IMR-90 (cell line): ENCODE measurements at regions not wholly inside any gene's neighbourhood (a gene's known extent, or its start where the extent isn't known, plus 50 kb on each side); places are given as distances from the start of the nearest gene placed in this dataset.

ENCODE experiments used
- ATAC-seq: fragments of 200-7000 bp; cut with Tn5 transposase; 2 replicates; pipeline ENCODE4 v1.9.1; 2020; ENCODE audit warnings: low read depth, mild to moderate bottlenecking, moderate library complexity
- BruUV-seq: library from RNA; stranded (reverse); fragments of 400-500 nt; replicated peaks from 2 replicates; lab custom pipeline; 2021; lab: Mats Ljungman, UMichigan
- CTCF ChIA-PET: fragments of 300-600 bp; formaldehyde crosslinking; extraction: SDS; loops from one replicate; lab custom pipeline; 2021; ENCODE audit warnings: antibody characterized with exemption; lab: Yijun Ruan, JAX
- POLR2A ChIA-PET: fragments of 300-600 bp; sonication (Branson Sonifier 250); formaldehyde crosslinking; loops from one replicate; lab custom pipeline; 2022; ENCODE audit warnings: antibody characterized with exemption; ENCODE audit not compliant: unreplicated experiment; lab: Charles Lee
- DNase-seq: peaks from one replicate; pipeline ENCODE4 v3.0.0; 2013
- H2AFZ ChIP-seq: replicated peaks from 2 replicates; pipeline ENCODE3; 2013; ENCODE audit warnings: low read length, mild to moderate bottlenecking; ENCODE audit not compliant: poor library complexity
- H2AK5ac ChIP-seq: 2 replicates; pipeline ENCODE4 v1.6.1; 2013; ENCODE audit warnings: low read depth, low read length, inconsistent platforms
- H2AK9ac ChIP-seq: replicated peaks from 2 replicates; pipeline ENCODE3; 2013; ENCODE audit warnings: mild to moderate bottlenecking, low read depth, low read length, moderate library complexity; ENCODE audit not compliant: poor library complexity
- H2BK120ac ChIP-seq: 2 replicates; pipeline ENCODE4 v1.6.1; 2013; ENCODE audit warnings: low read depth, low read length, inconsistent platforms
- H2BK15ac ChIP-seq: 3 replicates; pipeline ENCODE4 v1.6.1; 2013; ENCODE audit warnings: low read depth, low read length, inconsistent platforms
- H2BK20ac ChIP-seq: 2 replicates; pipeline ENCODE4 v1.6.1; 2013; ENCODE audit warnings: low read depth, mild to moderate bottlenecking, inconsistent platforms, low read length, moderate library complexity
- H2BK5ac ChIP-seq: 2 replicates; pipeline ENCODE4 v1.6.1; 2013; ENCODE audit warnings: mild to moderate bottlenecking, low read depth, low read length, inconsistent platforms; ENCODE audit not compliant: poor library complexity, severe bottlenecking
- H3K14ac ChIP-seq: replicated peaks from 2 replicates; pipeline ENCODE4 v1.6.1; 2013; ENCODE audit warnings: low read depth, low read length, inconsistent platforms
- H3K18ac ChIP-seq: 2 replicates; pipeline ENCODE4 v1.6.1; 2013; ENCODE audit warnings: low read depth, low read length, control low read depth
- H3K23ac ChIP-seq: 2 replicates; pipeline ENCODE4 v1.6.1; 2013; ENCODE audit warnings: low read depth, low read length, inconsistent platforms
- H3K27ac ChIP-seq: 2 replicates; pipeline ENCODE4 v1.5.1; 2013; ENCODE audit warnings: mild to moderate bottlenecking, control low read depth, low read length; ENCODE audit not compliant: insufficient read depth
- H3K27me3 ChIP-seq: 2 replicates; pipeline ENCODE4 v1.6.1; 2013; ENCODE audit warnings: low read length; ENCODE audit not compliant: control insufficient read depth, insufficient read depth
- H3K36me3 ChIP-seq: 2 replicates; pipeline ENCODE4 v1.6.1; 2013; ENCODE audit warnings: low read length, mixed read lengths; ENCODE audit not compliant: control insufficient read depth, insufficient read depth
- H3K4ac ChIP-seq: 2 replicates; pipeline ENCODE4 v1.6.1; 2013; ENCODE audit warnings: low read depth, low read length, inconsistent platforms
- H3K4me1 ChIP-seq: 2 replicates; pipeline ENCODE4 v1.6.1; 2013; ENCODE audit warnings: low read length, mixed read lengths; ENCODE audit not compliant: control insufficient read depth, insufficient read depth
- H3K4me2 ChIP-seq: 2 replicates; pipeline ENCODE4 v1.6.1; 2013; ENCODE audit warnings: low read depth, mild to moderate bottlenecking, control low read depth, low read length, moderate library complexity
- H3K4me3 ChIP-seq: 2 replicates; pipeline ENCODE4 v1.5.1; 2013; ENCODE audit warnings: low read depth, mild to moderate bottlenecking, control low read depth, low read length, moderate library complexity; ENCODE audit not compliant: insufficient read depth
- H3K56ac ChIP-seq: 2 replicates; pipeline ENCODE4 v1.6.1; 2013; ENCODE audit warnings: low read length, inconsistent platforms; ENCODE audit not compliant: insufficient read depth; ENCODE audit errors: extremely low read depth
- H3K79me1 ChIP-seq, 2 experiments: 2 replicates each; pipeline ENCODE4 v1.6.1; 2013; ENCODE audit warnings: low read length in 2 of 2, inconsistent platforms in 1 of 2, low read depth in 1 of 2
- H3K9ac ChIP-seq: 2 replicates; pipeline ENCODE4 v1.6.1; 2013; ENCODE audit warnings: low read depth, low read length, control low read depth
- H3K9me1 ChIP-seq: 2 replicates; pipeline ENCODE4 v1.6.1; 2013; ENCODE audit warnings: low read length, inconsistent platforms; ENCODE audit not compliant: insufficient read depth
- H3K9me3 ChIP-seq: 2 replicates; pipeline ENCODE4 v1.6.1; 2013; ENCODE audit warnings: low read length; ENCODE audit not compliant: control insufficient read depth, insufficient read depth
- H4K20me1 ChIP-seq: 2 replicates; pipeline ENCODE4 v1.6.1; 2013; ENCODE audit warnings: low read length, inconsistent platforms; ENCODE audit not compliant: insufficient read depth
- H4K5ac ChIP-seq: 2 replicates; pipeline ENCODE4 v1.6.1; 2013; ENCODE audit warnings: mild to moderate bottlenecking, low read depth, low read length, control low read depth
- H4K8ac ChIP-seq, 2 experiments: 2 replicates each; pipeline ENCODE4 v1.6.1; 2013; ENCODE audit warnings: low read depth in 2 of 2, low read length in 2 of 2, control low read depth in 1 of 2, inconsistent platforms in 1 of 2
- H4K91ac ChIP-seq: 2 replicates; pipeline ENCODE4 v1.6.1; 2013; ENCODE audit warnings: low read depth, low read length, inconsistent platforms; ENCODE audit not compliant: insufficient read depth
- BHLHE40 ChIP-seq: fragments of 150-350 bp; IDR thresholded peaks from 2 replicates; pipeline ENCODE4 v1.6.1; 2016; ENCODE audit warnings: mild to moderate bottlenecking, low read depth, low read length
- CEBPB ChIP-seq: IDR thresholded peaks from 2 replicates; pipeline ENCODE4 v1.6.1; 2012; ENCODE audit warnings: low read depth, low read length, improper control_type of control experiment
- CHD1 ChIP-seq: IDR thresholded peaks from 2 replicates; pipeline ENCODE4 v1.6.1; 2012; ENCODE audit warnings: low read depth, low read length, improper control_type of control experiment
- ELK1 ChIP-seq: fragments of 150-350 bp; IDR thresholded peaks from 2 replicates; pipeline ENCODE4 v1.6.1; 2016; ENCODE audit warnings: low read depth, mild to moderate bottlenecking, low read length, moderate library complexity, borderline replicate concordance
- FOS ChIP-seq: fragments of 150-350 bp; IDR thresholded peaks from 2 replicates; pipeline ENCODE4 v1.6.1; 2016; ENCODE audit warnings: low read depth, low read length
- MAZ ChIP-seq: IDR thresholded peaks from 2 replicates; pipeline ENCODE4 v1.6.1; 2012; ENCODE audit warnings: low read depth, mild to moderate bottlenecking, low read length, improper control_type of control experiment, moderate library complexity, borderline replicate concordance
- NFE2L2 ChIP-seq: fragments of 150-350 bp; IDR thresholded peaks from 2 replicates; pipeline ENCODE4 v1.6.1; 2016; ENCODE audit warnings: low read depth, mild to moderate bottlenecking, low read length
- RCOR1 ChIP-seq: IDR thresholded peaks from 2 replicates; pipeline ENCODE4 v1.6.1; 2012; ENCODE audit warnings: mild to moderate bottlenecking, low read length, improper control_type of control experiment; ENCODE audit not compliant: insufficient replicate concordance
- USF2 ChIP-seq: fragments of 150-350 bp; IDR thresholded peaks from 2 replicates; pipeline ENCODE4 v1.6.1; 2017; ENCODE audit warnings: mild to moderate bottlenecking, antibody characterized with exemption, low read length, low read depth
- WGBS, 2 experiments: methylation state at CpG; one replicate each; pipeline versions ENCODE4 v1.1.5 to v1.1.7; 2013; ENCODE audit warnings: missing lambda C conversion rate in 2 of 2; ENCODE audit not compliant: insufficient read length in 1 of 2; ENCODE audit errors: extremely low coverage in 2 of 2; 5-methylcytosine and 5-hydroxymethylcytosine counted together
- dilution Hi-C: fragments of 300-500 bp; cut with HindIII; formaldehyde crosslinking; loops from one replicate; pipeline ENCODE4 v1.14.3; 2018; ENCODE audit warnings: low sequenced_read_pairs; ENCODE audit not compliant: unreplicated experiment
- in situ Hi-C: fragments of 300-500 bp; cut with MboI; formaldehyde crosslinking; loops from 3 replicates; pipeline ENCODE4 v1.14.3; 2019; ENCODE audit warnings: low sequenced_read_pairs, inconsistent platforms, mixed read lengths
- intact Hi-C: fragments of 100-400 bp; cut with micrococcal nuclease; formaldehyde crosslinking; loops from 2 replicates; pipeline ENCODE4 v1.10.0; 2022

- dilution Hi-C loops (no loop called here), intact Hi-C loops (no loop called here), in situ Hi-C loops (no loop called here)
- no peak overlapping the region for H3K56ac ChIP-seq
- no peak overlapping the region for H4K8ac ChIP-seq
- no peaks in the 10 kb centered on the region for H3K36me3 ChIP-seq
- no peak overlapping the region for H2BK120ac ChIP-seq
- H3K4me3 ChIP-seq = no peak overlapping the region
- H3K14ac ChIP-seq = no peak overlapping the region
- no peak overlapping the region for H3K18ac ChIP-seq
- DNase-seq (no peak), ATAC-seq (no peak)
- no peak overlapping the region for H4K5ac ChIP-seq
- H3K9me1 ChIP-seq = no peaks in the 10 kb centered on the region
- H3K79me1 ChIP-seq = no peaks in the 10 kb centered on the region
- no peak overlapping the region for H4K91ac ChIP-seq
- H3K4me2 ChIP-seq = no peak overlapping the region
- no TSS peak for BruUV-seq
- H2AFZ ChIP-seq = no peak overlapping the region
- POLR2A ChIA-PET = no interaction called here
- H2BK5ac ChIP-seq = no peak overlapping the region
- no peak overlapping the region for H3K4ac ChIP-seq
- CTCF ChIA-PET = no interaction called here
- no peak overlapping the region for H2AK5ac ChIP-seq
- no peak overlapping the region for H3K9ac ChIP-seq
- H3K4me1 ChIP-seq = no peaks in the 10 kb centered on the region
- no peak overlapping the region for H2AK9ac ChIP-seq
- TF ChIP-seq CHD1 (no peak), CEBPB (no peak), MAZ (no peak), ELK1 (no peak), BHLHE40 (no peak), NFE2L2 (no peak), RCOR1 (no peak), FOS (no peak), USF2 (no peak)
- H2BK20ac ChIP-seq = no peak overlapping the region
- H3K27ac ChIP-seq = no peak overlapping the region
- H3K27me3 ChIP-seq = peaks cover 35% of the 10 kb centered on the region
- H4K20me1 ChIP-seq = no peaks in the 10 kb centered on the region
- no peak overlapping the region for H3K23ac ChIP-seq
- H2BK15ac ChIP-seq = no peak overlapping the region
- no peaks in the 10 kb centered on the region for H3K9me3 ChIP-seq
- WGBS, 2 experiments = no CpG with 5 or more reads among the region's 1 CpG
Observed at GRCh38 chr9:38296807-38297206, 95.7 kb upstream of the ALDH1B1 start.
